Karpas-422 (cell line): ENCODE measurements at regions not wholly inside any gene's neighbourhood (a gene's known extent, or its start where the extent isn't known, plus 50 kb on each side); places are given as distances from the start of the nearest gene placed in this dataset. TPM values are rescaled to one million over a fixed set of nuclear protein-coding genes. Genes with fewer than 3 reads are reported as not detected.

Experiments
- DNase-seq: peaks from one replicate; pipeline ENCODE4 v3.0.0-alpha.2; 2015
- H2AFZ ChIP-seq: fragments of 200-600 bp; sonication (generic); 2 replicates; pipeline ENCODE4 v1.6.1; 2014; ENCODE audit warnings: antibody characterized with exemption, low read length, mixed read lengths
- H3K27ac ChIP-seq: fragments of 200-600 bp; sonication (generic); 2 replicates; pipeline ENCODE4 v1.5.1; 2014; ENCODE audit warnings: mild to moderate bottlenecking, low read length, moderate library complexity
- H3K27me3 ChIP-seq: fragments of 200-600 bp; sonication (generic); 2 replicates; pipeline ENCODE4 v1.6.1; 2014; ENCODE audit warnings: low read length, mixed read lengths
- H3K36me3 ChIP-seq: fragments of 200-600 bp; sonication (generic); 2 replicates; pipeline ENCODE4 v1.6.1; 2014; ENCODE audit warnings: low read length, mixed read lengths; ENCODE audit not compliant: insufficient read depth
- H3K4me1 ChIP-seq: fragments of 200-600 bp; sonication (generic); 2 replicates; pipeline ENCODE4 v1.6.1; 2014; ENCODE audit warnings: mild to moderate bottlenecking, low read length, mixed read lengths
- H3K4me2 ChIP-seq: fragments of 200-600 bp; sonication (generic); 2 replicates; pipeline ENCODE4 v1.6.1; 2014; ENCODE audit warnings: low read length, low read depth, mild to moderate bottlenecking; ENCODE audit not compliant: poor library complexity, severe bottlenecking
- H3K4me3 ChIP-seq: fragments of 200-600 bp; sonication (generic); 2 replicates; pipeline ENCODE4 v1.5.1; 2014; ENCODE audit warnings: mild to moderate bottlenecking, antibody characterized with exemption, low read length, mixed read lengths
- H3K79me2 ChIP-seq: fragments of 200-600 bp; sonication (generic); 2 replicates; pipeline ENCODE4 v1.6.1; 2014; ENCODE audit warnings: mild to moderate bottlenecking, low read length, mixed read lengths
- H3K9ac ChIP-seq: fragments of 200-600 bp; sonication (generic); 2 replicates; pipeline ENCODE4 v1.6.0; 2014; ENCODE audit warnings: low read length
- H3K9me2 ChIP-seq: fragments of 200-600 bp; sonication (generic), shearing (Covaris generic); replicated peaks from 2 replicates; pipeline ENCODE4 v1.6.0; 2014; ENCODE audit warnings: mild to moderate bottlenecking, low read length, moderate library complexity; ENCODE audit not compliant: insufficient read depth
- H3K9me3 ChIP-seq: fragments of 300-700, 200-600 bp; sonication (generic); 2 replicates; pipeline ENCODE4 v1.6.1; 2014; ENCODE audit warnings: low read length, mixed read lengths
- H4K20me1 ChIP-seq: fragments of 200-600 bp; sonication (generic); 2 replicates; pipeline ENCODE4 v1.6.1; 2014; ENCODE audit warnings: mild to moderate bottlenecking, antibody characterized with exemption, low read length, low read depth; ENCODE audit not compliant: insufficient read depth
- small RNA-seq: library from RNA; depleted of rRNA; stranded (forward); fragments of <200 nt; gene quantifications from one replicate; pipeline ENCODE3, GENCODE V24; 2014

DNA sequence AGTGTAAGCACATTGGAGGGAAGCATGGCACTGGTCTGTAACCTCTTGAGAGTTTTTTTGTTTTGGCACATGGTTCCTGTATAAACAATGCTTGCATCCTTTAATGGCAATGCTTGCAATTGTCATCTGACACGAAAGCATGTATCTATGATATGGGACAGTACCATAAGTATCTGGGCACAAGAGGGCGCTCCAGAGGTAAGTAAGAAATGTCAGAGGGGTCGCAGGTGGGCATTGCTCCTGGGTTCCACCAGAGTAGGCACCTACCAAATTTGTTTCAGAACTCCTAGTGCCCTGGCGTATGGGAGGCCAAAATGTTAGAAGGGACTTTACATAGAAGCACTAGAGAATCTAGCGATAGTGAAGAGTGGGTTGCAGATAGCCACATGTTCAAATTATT lies 58.7 kb upstream of the BCHE start:
- no peaks in the 10 kb centered on the region for H3K4me1 ChIP-seq
- no peak overlapping the region for H2AFZ ChIP-seq
- no peak overlapping the region for H3K9ac ChIP-seq
- H3K4me3 ChIP-seq, result no peak overlapping the region
- H3K27me3 ChIP-seq, result no peaks in the 10 kb centered on the region
- H3K9me2 ChIP-seq, result no peaks in the 10 kb centered on the region
- no peaks in the 10 kb centered on the region for H3K79me2 ChIP-seq
- no peaks in the 10 kb centered on the region for H3K9me3 ChIP-seq
- H3K4me2 ChIP-seq, result no peak overlapping the region
- H4K20me1 ChIP-seq, result no peaks in the 10 kb centered on the region
- peak; percentile 70 for DNase-seq
- H3K27ac ChIP-seq, result no peak overlapping the region
- no peaks in the 10 kb centered on the region for H3K36me3 ChIP-seq

DNA sequence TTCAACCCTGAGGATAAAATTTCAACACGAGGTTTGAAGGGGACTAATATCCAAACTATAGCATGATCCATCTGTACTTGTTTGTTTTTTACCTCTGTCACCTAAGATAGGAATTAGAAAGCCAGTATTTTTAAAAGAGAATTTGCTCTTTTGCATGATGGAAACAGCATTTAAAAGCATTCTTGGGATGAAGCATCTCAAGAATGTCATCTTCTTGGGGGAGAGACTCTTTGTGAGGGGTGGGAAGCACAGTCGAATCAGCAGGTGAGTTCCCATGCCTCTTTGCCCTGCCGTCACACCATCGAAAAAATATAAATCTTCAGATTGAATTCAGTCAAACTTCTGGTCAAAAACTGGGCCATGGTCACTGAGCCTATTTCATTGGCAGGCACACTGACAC lies 55.3 kb upstream of the BCHE start:
- no peaks in the 10 kb centered on the region for H3K9me2 ChIP-seq
- no peak overlapping the region for H3K4me2 ChIP-seq
- no peaks in the 10 kb centered on the region for H4K20me1 ChIP-seq
- H2AFZ ChIP-seq, result no peak overlapping the region
- no peak overlapping the region for H3K9ac ChIP-seq
- H3K4me1 ChIP-seq, result no peaks in the 10 kb centered on the region
- no peaks in the 10 kb centered on the region for H3K9me3 ChIP-seq
- no peaks in the 10 kb centered on the region for H3K79me2 ChIP-seq
- DNase-seq, result no peak
- H3K27me3 ChIP-seq, result no peaks in the 10 kb centered on the region
- H3K36me3 ChIP-seq, result no peaks in the 10 kb centered on the region
- no peak overlapping the region for H3K27ac ChIP-seq
- H3K4me3 ChIP-seq, result no peak overlapping the region

Small RNA genes in the stretch of these regions (small RNA-seq; reads per million reads assigned to genes)
- gene AC069439.1 (not detected), gene AC072046.1 (not detected), gene AC072046.2 (not detected), gene MTND4LP10 (not detected), gene RN7SKP298 (not detected)
